Endothelial cell of umbilical vein (primary cell): ENCODE measurements at regions not wholly inside any gene's neighbourhood (a gene's known extent, or its start where the extent isn't known, plus 50 kb on each side); places are given as distances from the start of the nearest gene placed in this dataset.

ENCODE experiments used
- BruUV-seq: library from RNA; stranded (reverse); fragments of 400-500 nt; replicated peaks from 2 replicates; lab custom pipeline; 2021; lab: Mats Ljungman, UMichigan
- CTCF ChIA-PET: fragments of 300-600, 350-600 bp; sonication (Branson Sonifier 250); formaldehyde crosslinking; loops from one replicate; lab custom pipeline; 2021; ENCODE audit warnings: antibody characterized with exemption, inconsistent platforms; lab: Charles Lee
- POLR2A ChIA-PET: fragments of 300-600, 350-600 bp; sonication (Branson Sonifier 250); formaldehyde crosslinking; loops from one replicate; lab custom pipeline; 2021; ENCODE audit warnings: antibody characterized with exemption, inconsistent platforms; lab: Charles Lee
- DNase-seq: peaks from one replicate; pipeline ENCODE4 v3.0.0-alpha.2; 2011; ENCODE audit warnings: low read depth, low spot score
- FAIRE-seq: peaks from 2 replicates; lab custom pipeline; 2011; peaks lifted over from hg19 to GRCh38; lab: Jason Lieb, UNC
- H2AFZ ChIP-seq: 2 replicates; pipeline ENCODE4 v1.6.0; 2012; ENCODE audit warnings: low read depth, low read length, control low read depth, inconsistent platforms
- H3K27ac ChIP-seq: 2 replicates; pipeline ENCODE4 v1.5.1; 2011; ENCODE audit warnings: low read depth, mild to moderate bottlenecking, control low read depth, low read length, moderate library complexity; ENCODE audit not compliant: insufficient read depth
- H3K27me3 ChIP-seq, 2 experiments: 2 replicates each; pipeline versions ENCODE4 v1.6.0 to v1.6.1; 2011; ENCODE audit warnings: low read length in 2 of 2, mixed read lengths in 1 of 2; ENCODE audit not compliant: control insufficient read depth in 2 of 2, insufficient read depth in 2 of 2
- H3K36me3 ChIP-seq, 2 experiments: 2 replicates in 1 of 2; 3 replicates in 1 of 2; pipeline ENCODE4 v1.5.1; 2011; ENCODE audit warnings: low read length in 2 of 2, mild to moderate bottlenecking in 1 of 2, moderate library complexity in 1 of 2; ENCODE audit not compliant: control insufficient read depth in 2 of 2, insufficient read depth in 2 of 2; ENCODE audit errors: extremely low read depth in 1 of 2
- H3K4me1 ChIP-seq: 3 replicates; pipeline ENCODE4 v1.5.1; 2011; ENCODE audit warnings: mild to moderate bottlenecking, low read length; ENCODE audit not compliant: control insufficient read depth, insufficient read depth; ENCODE audit errors: extremely low read depth
- H3K4me2 ChIP-seq: 2 replicates; pipeline ENCODE4 v1.6.1; 2011; ENCODE audit warnings: low read length, control low read depth, mixed read lengths; ENCODE audit not compliant: insufficient read depth
- H3K4me3 ChIP-seq, 3 experiments: fragments of 200-600 bp in 1 of 3; sonication (generic), shearing (Covaris generic) in 1 of 3; replicated peaks in 1 of 3; 2 replicates each; pipeline ENCODE4 v1.5.1; 2011 to 2016; ENCODE audit warnings: control low read depth in 3 of 3, low read length in 3 of 3, mild to moderate bottlenecking in 2 of 3, inconsistent platforms in 1 of 3, low read depth in 1 of 3, moderate library complexity in 1 of 3; ENCODE audit not compliant: insufficient read depth in 1 of 3
- H3K79me2 ChIP-seq: 2 replicates; pipeline ENCODE4 v1.6.0; 2012; ENCODE audit warnings: low read length, inconsistent platforms; ENCODE audit not compliant: control insufficient read depth, insufficient read depth
- H3K9ac ChIP-seq: replicated peaks from 2 replicates; pipeline ENCODE3; 2011; ENCODE audit warnings: low read length, control low read depth; ENCODE audit not compliant: insufficient read depth; ENCODE audit errors: extremely low read depth
- H3K9me1 ChIP-seq: replicated peaks from 3 replicates; pipeline ENCODE4 v1.6.0; 2011; ENCODE audit warnings: mild to moderate bottlenecking, low read length; ENCODE audit not compliant: control insufficient read depth, insufficient read depth; ENCODE audit errors: extremely low read depth
- H3K9me3 ChIP-seq: replicated peaks from 2 replicates; pipeline ENCODE4 v1.5.1; 2012; ENCODE audit warnings: low read length, inconsistent platforms; ENCODE audit not compliant: control insufficient read depth, insufficient read depth
- H4K20me1 ChIP-seq: replicated peaks from 2 replicates; pipeline ENCODE3; 2011; ENCODE audit warnings: mild to moderate bottlenecking, low read length; ENCODE audit not compliant: control insufficient read depth, insufficient read depth; ENCODE audit errors: extremely low read depth
- CTCF ChIP-seq, 2 donors: IDR thresholded peaks; 1 replicate in 1 of 2; 2 replicates in 1 of 2; pipeline ENCODE4 v1.5.1; 2011; ENCODE audit warnings: low read length in 2 of 2, mild to moderate bottlenecking in 2 of 2, moderate library complexity in 2 of 2, control low read depth in 1 of 2, inconsistent platforms in 1 of 2, low read depth in 1 of 2; ENCODE audit not compliant: insufficient read depth in 1 of 2; ENCODE audit errors: extremely low read depth in 1 of 2
- EZH2 ChIP-seq: IDR thresholded peaks from 2 replicates; pipeline ENCODE4 v1.6.1; 2012; ENCODE audit warnings: borderline replicate concordance, low read depth, mild to moderate bottlenecking, moderate library complexity, low read length, inconsistent platforms; ENCODE audit not compliant: severe bottlenecking
- FOS ChIP-seq: IDR thresholded peaks from 2 replicates; pipeline ENCODE4 v1.6.1; 2011; ENCODE audit warnings: mild to moderate bottlenecking, low read length, moderate library complexity, borderline replicate concordance; ENCODE audit not compliant: insufficient read depth
- GATA2 ChIP-seq: IDR thresholded peaks from 2 replicates; pipeline ENCODE4 v1.7.0; 2011; ENCODE audit warnings: low read depth, mild to moderate bottlenecking, moderate library complexity, mixed read lengths, low read length; ENCODE audit not compliant: insufficient read length, insufficient read depth
- JUN ChIP-seq: IDR thresholded peaks from 2 replicates; pipeline ENCODE4 v1.6.1; 2011; ENCODE audit warnings: borderline replicate concordance, low read depth; ENCODE audit not compliant: insufficient read length, insufficient read depth
- MAX ChIP-seq: IDR thresholded peaks from 2 replicates; pipeline ENCODE4 v1.6.1; 2011; ENCODE audit not compliant: insufficient read depth, insufficient read length
- MYC ChIP-seq: IDR thresholded peaks from one replicate; pipeline ENCODE4 v1.6.1; 2011; ENCODE audit warnings: mild to moderate bottlenecking, low read depth, low read length
- POLR2A ChIP-seq: IDR thresholded peaks from 2 replicates; pipeline ENCODE4 v1.6.1; 2012; ENCODE audit warnings: low read depth, mild to moderate bottlenecking, control low read depth, low read length
- POLR2AphosphoS5 ChIP-seq: IDR thresholded peaks from 2 replicates; pipeline ENCODE4 v1.6.1; 2012; ENCODE audit warnings: low read depth, mild to moderate bottlenecking, control low read depth, low read length, moderate library complexity; ENCODE audit not compliant: insufficient read depth
- dilution Hi-C: fragments of 300-500 bp; cut with MboI; formaldehyde crosslinking; loops from one replicate; pipeline ENCODE4 v1.15.0; 2019; ENCODE audit warnings: low sequenced_read_pairs; ENCODE audit not compliant: extremely low pct_ligation_motif_present
- intact Hi-C: fragments of 100-400 bp; cut with micrococcal nuclease; formaldehyde crosslinking; loops from one replicate; pipeline ENCODE4 v1.10.0; 2022

- H3K9ac ChIP-seq = no peak overlapping the region
- H3K4me3 ChIP-seq = no peak overlapping the region
- no peaks in the 10 kb centered on the region for H3K79me2 ChIP-seq
- no peaks in the 10 kb centered on the region for H3K27me3 ChIP-seq
- CTCF ChIA-PET = no interaction called here
- DNase-seq (no peak), FAIRE-seq (no peak)
- H3K36me3 ChIP-seq = no peaks in the 10 kb centered on the region
- H4K20me1 ChIP-seq = no peaks in the 10 kb centered on the region
- no peak overlapping the region for H3K4me2 ChIP-seq
- H3K4me1 ChIP-seq = no peaks in the 10 kb centered on the region
- TF ChIP-seq EZH2 = no peak
- TF ChIP-seq GATA2 = no peak
- TF ChIP-seq CTCF (IDR thresholded peaks at IDR 0.05; ENCODE audit: extremely low read depth in 1 of 2, insufficient read depth in 1 of 2, low read depth in 1 of 2, low read length in 2 of 2) = no peak
- TF ChIP-seq FOS = no peak
- no peak for TF ChIP-seq MYC
- no peak for TF ChIP-seq POLR2AphosphoS5
- TF ChIP-seq POLR2A = no peak
- no peak for TF ChIP-seq MAX
- TF ChIP-seq JUN = no peak
- POLR2A ChIA-PET = no interaction called here
- no peaks in the 10 kb centered on the region for H3K9me3 ChIP-seq
- H2AFZ ChIP-seq = no peak overlapping the region
- BruUV-seq = no TSS peak
- dilution Hi-C loops = no loop called here
- no peak overlapping the region for H3K27ac ChIP-seq
- no peaks in the 10 kb centered on the region for H3K9me1 ChIP-seq
- intact Hi-C loops = no loop called here
Observed at GRCh38 chr9:83155733-83156132, 92.8 kb upstream of the RASEF start.
